ENCODE measurements at regions not wholly inside any gene's neighbourhood (a gene's known extent, or its start where the extent isn't known, plus 50 kb on each side); places are given as distances from the start of the nearest gene placed in this dataset.

DNA sequence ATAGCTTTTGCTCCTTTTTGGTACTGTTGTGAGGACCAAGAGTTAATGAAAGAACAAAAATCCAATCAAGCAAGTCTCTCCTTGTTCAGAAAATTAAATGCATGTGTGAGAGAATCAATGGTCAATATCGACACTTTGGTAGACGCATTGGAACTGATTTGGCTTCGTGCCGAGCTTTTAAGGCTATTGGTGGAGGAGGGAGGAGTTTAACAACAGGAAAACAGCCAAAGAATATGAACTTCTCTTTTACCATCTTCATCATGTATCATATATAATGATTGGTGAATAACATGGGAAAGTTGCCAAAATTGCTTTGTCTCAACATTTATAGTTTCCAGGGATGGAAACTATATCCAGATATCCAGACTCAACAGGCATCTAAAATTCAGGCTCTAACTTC lies 266.5 kb upstream of the CITED2 start:
- Histone ChIP-seq H3K4me1 (ENCODE audit: control insufficient read depth, insufficient read depth, low read length, poor library complexity, severe bottlenecking) (no peaks in the 10 kb centered on the region), H3K9me3 (ENCODE audit: control insufficient read depth, low read length) (no peaks in the 10 kb centered on the region), H3K27ac (ENCODE audit: insufficient read depth, low read length, poor library complexity, severe bottlenecking) (no peak overlapping the region), H3K36me3 (ENCODE audit: control insufficient read depth, insufficient read depth, low read length) (no peaks in the 10 kb centered on the region), H3K27me3 (replicated peaks; ENCODE audit: control insufficient read depth, insufficient read depth, low read length, poor library complexity, severe bottlenecking) (no peaks in the 10 kb centered on the region), H3K4me3 (ENCODE audit: insufficient read depth, low read depth, low read length, poor library complexity, severe bottlenecking) (no peak overlapping the region)
- DNase-seq: no peak

GRCh38 chr6:139640448-139640847 lies 266.0 kb upstream of the CITED2 start:
- H3K9me3 ChIP-seq (ENCODE audit: control insufficient read depth, low read length): no peaks in the 10 kb centered on the region
- H3K4me3 ChIP-seq (ENCODE audit: insufficient read depth, low read depth, low read length, poor library complexity, severe bottlenecking): no peak overlapping the region
- DNase-seq: no peak
- no peaks in the 10 kb centered on the region for H3K36me3 ChIP-seq (ENCODE audit: control insufficient read depth, insufficient read depth, low read length)
- no peaks in the 10 kb centered on the region for H3K27me3 ChIP-seq (replicated peaks; ENCODE audit: control insufficient read depth, insufficient read depth, low read length, poor library complexity, severe bottlenecking)
- H3K27ac ChIP-seq (ENCODE audit: insufficient read depth, low read length, poor library complexity, severe bottlenecking): no peak overlapping the region
- no peaks in the 10 kb centered on the region for H3K4me1 ChIP-seq (ENCODE audit: control insufficient read depth, insufficient read depth, low read length, poor library complexity, severe bottlenecking)

DNA sequence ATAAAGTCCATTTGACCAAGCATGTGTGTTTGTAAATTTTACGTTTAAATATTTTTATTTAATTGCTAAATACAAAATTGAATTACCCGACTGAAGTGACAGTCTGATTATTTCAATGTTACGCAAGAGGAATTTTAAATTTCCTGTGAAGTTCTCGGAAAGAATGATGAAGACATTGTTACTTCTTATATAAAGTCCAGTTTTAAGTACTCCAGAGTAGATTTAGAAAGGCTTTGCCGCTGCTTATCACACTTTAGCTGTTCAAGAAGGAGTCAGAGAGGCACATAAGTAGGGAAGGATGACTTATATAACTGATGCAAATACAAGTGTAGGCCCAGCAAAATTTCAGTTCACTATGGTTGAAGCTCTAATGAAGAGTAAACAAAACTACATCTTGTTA lies 265.1 kb upstream of the CITED2 start:
- DNase-seq: no peak
- Histone ChIP-seq H3K4me1 (ENCODE audit: control insufficient read depth, insufficient read depth, low read length, poor library complexity, severe bottlenecking) (no peaks in the 10 kb centered on the region), H3K9me3 (ENCODE audit: control insufficient read depth, low read length) (no peaks in the 10 kb centered on the region), H3K27ac (ENCODE audit: insufficient read depth, low read length, poor library complexity, severe bottlenecking) (no peak overlapping the region), H3K27me3 (replicated peaks; ENCODE audit: control insufficient read depth, insufficient read depth, low read length, poor library complexity, severe bottlenecking) (no peaks in the 10 kb centered on the region), H3K36me3 (ENCODE audit: control insufficient read depth, insufficient read depth, low read length) (no peaks in the 10 kb centered on the region), H3K4me3 (ENCODE audit: insufficient read depth, low read depth, low read length, poor library complexity, severe bottlenecking) (no peak overlapping the region)

- no peak overlapping the region for H3K27ac ChIP-seq (ENCODE audit: insufficient read depth, low read length, poor library complexity, severe bottlenecking)
- no peaks in the 10 kb centered on the region for H3K27me3 ChIP-seq (replicated peaks; ENCODE audit: control insufficient read depth, insufficient read depth, low read length, poor library complexity, severe bottlenecking)
- no peaks in the 10 kb centered on the region for H3K9me3 ChIP-seq (ENCODE audit: control insufficient read depth, low read length)
- no peak overlapping the region for H3K4me3 ChIP-seq (ENCODE audit: insufficient read depth, low read depth, low read length, poor library complexity, severe bottlenecking)
- H3K4me1 ChIP-seq (ENCODE audit: control insufficient read depth, insufficient read depth, low read length, poor library complexity, severe bottlenecking): no peaks in the 10 kb centered on the region
- DNase-seq: no peak
- no peaks in the 10 kb centered on the region for H3K36me3 ChIP-seq (ENCODE audit: control insufficient read depth, insufficient read depth, low read length)
These were observed 263.9 kb upstream of the CITED2 start for GRCh38 chr6:139638179-139638941.

DNA sequence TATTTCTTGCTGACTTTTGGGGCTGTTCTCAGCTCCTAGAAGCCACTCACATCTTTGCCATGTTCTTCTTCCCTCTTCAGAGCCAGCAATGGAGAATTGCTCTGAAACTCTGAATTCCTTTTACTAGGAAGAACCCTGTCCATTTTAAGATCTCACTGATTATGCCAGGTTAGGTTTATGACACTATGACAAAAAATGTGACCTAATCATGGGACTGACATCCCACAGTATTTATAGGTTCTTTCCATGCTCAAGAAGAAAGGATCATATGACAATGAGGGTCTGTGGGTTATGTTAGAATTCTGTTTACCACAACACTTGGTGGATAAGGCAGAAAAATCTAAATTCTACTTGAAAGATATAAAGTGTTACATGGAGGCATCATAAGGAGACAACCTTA lies 263.3 kb upstream of the CITED2 start:
- no peak for DNase-seq
- no peaks in the 10 kb centered on the region for H3K36me3 ChIP-seq (ENCODE audit: control insufficient read depth, insufficient read depth, low read length)
- no peaks in the 10 kb centered on the region for H3K9me3 ChIP-seq (ENCODE audit: control insufficient read depth, low read length)
- H3K27ac ChIP-seq (ENCODE audit: insufficient read depth, low read length, poor library complexity, severe bottlenecking): no peak overlapping the region
- H3K4me1 ChIP-seq (ENCODE audit: control insufficient read depth, insufficient read depth, low read length, poor library complexity, severe bottlenecking): no peaks in the 10 kb centered on the region
- H3K4me3 ChIP-seq (ENCODE audit: insufficient read depth, low read depth, low read length, poor library complexity, severe bottlenecking): no peak overlapping the region
- H3K27me3 ChIP-seq (replicated peaks; ENCODE audit: control insufficient read depth, insufficient read depth, low read length, poor library complexity, severe bottlenecking): no peaks in the 10 kb centered on the region

GRCh38 chr6:139636391-139636790 lies 261.9 kb upstream of the CITED2 start:
- no peaks in the 10 kb centered on the region for H3K9me3 ChIP-seq (ENCODE audit: control insufficient read depth, low read length)
- H3K36me3 ChIP-seq (ENCODE audit: control insufficient read depth, insufficient read depth, low read length): no peaks in the 10 kb centered on the region
- H3K4me1 ChIP-seq (ENCODE audit: control insufficient read depth, insufficient read depth, low read length, poor library complexity, severe bottlenecking): no peaks in the 10 kb centered on the region
- no peak overlapping the region for H3K27ac ChIP-seq (ENCODE audit: insufficient read depth, low read length, poor library complexity, severe bottlenecking)
- H3K27me3 ChIP-seq (replicated peaks; ENCODE audit: control insufficient read depth, insufficient read depth, low read length, poor library complexity, severe bottlenecking): no peaks in the 10 kb centered on the region
- DNase-seq: no peak
- no peak overlapping the region for H3K4me3 ChIP-seq (ENCODE audit: insufficient read depth, low read depth, low read length, poor library complexity, severe bottlenecking)

- H3K36me3 ChIP-seq (ENCODE audit: control insufficient read depth, insufficient read depth, low read length): no peaks in the 10 kb centered on the region
- DNase-seq: no peak
These were observed 261.1 kb upstream of the CITED2 start for GRCh38 chr6:139635401-139636130.

DNA sequence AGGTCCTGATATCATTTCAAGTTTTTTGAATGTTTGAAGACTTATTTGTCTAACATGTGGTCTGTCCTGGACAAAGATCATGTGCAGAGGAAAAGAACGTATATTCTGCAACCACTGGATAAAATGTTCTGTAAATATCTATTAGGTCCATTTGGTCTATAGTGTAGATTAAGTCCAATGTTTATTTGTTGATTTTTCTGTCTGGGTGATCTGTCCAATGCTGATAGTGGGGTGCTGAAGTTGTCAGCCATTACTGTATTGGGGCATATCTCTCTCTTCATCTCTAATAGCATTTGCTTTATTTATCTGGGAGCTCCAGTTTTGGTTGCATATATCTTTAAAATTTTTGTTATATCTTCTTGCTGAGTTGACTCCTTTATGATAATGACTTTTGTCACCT lies 258.4 kb upstream of the CITED2 start:
- no peaks in the 10 kb centered on the region for H3K27me3 ChIP-seq (replicated peaks; ENCODE audit: control insufficient read depth, insufficient read depth, low read length, poor library complexity, severe bottlenecking)
- H3K4me3 ChIP-seq (ENCODE audit: insufficient read depth, low read depth, low read length, poor library complexity, severe bottlenecking): no peak overlapping the region

More at GRCh38 chr6:139635401-139636130, 261.1 kb upstream of the CITED2 start:
- H3K4me3 ChIP-seq (ENCODE audit: insufficient read depth, low read depth, low read length, poor library complexity, severe bottlenecking): no peak overlapping the region
- H3K27ac ChIP-seq (ENCODE audit: insufficient read depth, low read length, poor library complexity, severe bottlenecking): no peak overlapping the region
- H3K4me1 ChIP-seq (ENCODE audit: control insufficient read depth, insufficient read depth, low read length, poor library complexity, severe bottlenecking): no peaks in the 10 kb centered on the region
- H3K9me3 ChIP-seq (ENCODE audit: control insufficient read depth, low read length): no peaks in the 10 kb centered on the region
- no peaks in the 10 kb centered on the region for H3K27me3 ChIP-seq (replicated peaks; ENCODE audit: control insufficient read depth, insufficient read depth, low read length, poor library complexity, severe bottlenecking)

DNA sequence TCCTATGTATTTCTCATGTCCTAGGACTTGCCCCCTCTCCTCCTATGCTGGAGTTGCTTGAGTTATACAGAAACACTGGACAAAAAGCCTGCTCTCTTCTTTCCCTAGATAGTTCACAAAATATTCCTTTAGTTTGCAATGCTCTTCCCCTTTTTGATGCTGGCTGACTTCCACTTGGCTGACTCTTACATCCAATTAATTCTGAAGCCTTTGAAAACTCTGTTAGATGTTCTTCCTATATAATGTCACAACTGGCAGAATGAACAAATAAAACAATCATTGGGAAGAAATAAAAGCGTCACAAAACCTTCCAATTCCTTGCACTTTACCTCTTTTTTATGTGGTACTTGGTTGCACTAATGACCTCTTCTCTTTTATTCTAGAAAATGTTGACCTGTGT lies 253.8 kb upstream of the CITED2 start:
- Histone ChIP-seq H3K27ac (ENCODE audit: insufficient read depth, low read length, poor library complexity, severe bottlenecking) (no peak overlapping the region), H3K9me3 (ENCODE audit: control insufficient read depth, low read length) (no peaks in the 10 kb centered on the region), H3K4me1 (ENCODE audit: control insufficient read depth, insufficient read depth, low read length, poor library complexity, severe bottlenecking) (no peaks in the 10 kb centered on the region), H3K27me3 (replicated peaks; ENCODE audit: control insufficient read depth, insufficient read depth, low read length, poor library complexity, severe bottlenecking) (no peaks in the 10 kb centered on the region), H3K4me3 (ENCODE audit: insufficient read depth, low read depth, low read length, poor library complexity, severe bottlenecking) (no peak overlapping the region), H3K36me3 (ENCODE audit: control insufficient read depth, insufficient read depth, low read length) (no peaks in the 10 kb centered on the region)
- DNase-seq: no peak

More for the DNA sequence above, 258.4 kb upstream of the CITED2 start:
- H3K4me1 ChIP-seq (ENCODE audit: control insufficient read depth, insufficient read depth, low read length, poor library complexity, severe bottlenecking): no peaks in the 10 kb centered on the region
- DNase-seq: no peak
- no peaks in the 10 kb centered on the region for H3K9me3 ChIP-seq (ENCODE audit: control insufficient read depth, low read length)
- no peaks in the 10 kb centered on the region for H3K36me3 ChIP-seq (ENCODE audit: control insufficient read depth, insufficient read depth, low read length)
- H3K27ac ChIP-seq (ENCODE audit: insufficient read depth, low read length, poor library complexity, severe bottlenecking): no peak overlapping the region

- H3K4me1 ChIP-seq (ENCODE audit: control insufficient read depth, insufficient read depth, low read length, poor library complexity, severe bottlenecking): no peaks in the 10 kb centered on the region
- no peak for DNase-seq
- no peaks in the 10 kb centered on the region for H3K9me3 ChIP-seq (ENCODE audit: control insufficient read depth, low read length)
- no peak overlapping the region for H3K4me3 ChIP-seq (ENCODE audit: insufficient read depth, low read depth, low read length, poor library complexity, severe bottlenecking)
- H3K27ac ChIP-seq (ENCODE audit: insufficient read depth, low read length, poor library complexity, severe bottlenecking): no peak overlapping the region
- no peaks in the 10 kb centered on the region for H3K36me3 ChIP-seq (ENCODE audit: control insufficient read depth, insufficient read depth, low read length)
- H3K27me3 ChIP-seq (replicated peaks; ENCODE audit: control insufficient read depth, insufficient read depth, low read length, poor library complexity, severe bottlenecking): no peaks in the 10 kb centered on the region
These were observed 252.6 kb upstream of the CITED2 start for GRCh38 chr6:139627091-139627490.

Measured in effector memory CD4-positive, alpha-beta T cell (primary cell).